ENCODE measurements at regions not wholly inside any gene's neighbourhood (a gene's known extent, or its start where the extent isn't known, plus 50 kb on each side); places are given as distances from the start of the nearest gene placed in this dataset.
A peak's percentile ranks its signal among the peaks of the same experiment; 100 is the strongest.

GRCh38 chr10:31675726-31676125 lies 252.9 kb downstream of the ARHGAP12 start:
- ATAC-seq (no peak), DNase-seq (ENCODE audit: low spot score) (no peak)
- TF ChIP-seq, protein P1, sequence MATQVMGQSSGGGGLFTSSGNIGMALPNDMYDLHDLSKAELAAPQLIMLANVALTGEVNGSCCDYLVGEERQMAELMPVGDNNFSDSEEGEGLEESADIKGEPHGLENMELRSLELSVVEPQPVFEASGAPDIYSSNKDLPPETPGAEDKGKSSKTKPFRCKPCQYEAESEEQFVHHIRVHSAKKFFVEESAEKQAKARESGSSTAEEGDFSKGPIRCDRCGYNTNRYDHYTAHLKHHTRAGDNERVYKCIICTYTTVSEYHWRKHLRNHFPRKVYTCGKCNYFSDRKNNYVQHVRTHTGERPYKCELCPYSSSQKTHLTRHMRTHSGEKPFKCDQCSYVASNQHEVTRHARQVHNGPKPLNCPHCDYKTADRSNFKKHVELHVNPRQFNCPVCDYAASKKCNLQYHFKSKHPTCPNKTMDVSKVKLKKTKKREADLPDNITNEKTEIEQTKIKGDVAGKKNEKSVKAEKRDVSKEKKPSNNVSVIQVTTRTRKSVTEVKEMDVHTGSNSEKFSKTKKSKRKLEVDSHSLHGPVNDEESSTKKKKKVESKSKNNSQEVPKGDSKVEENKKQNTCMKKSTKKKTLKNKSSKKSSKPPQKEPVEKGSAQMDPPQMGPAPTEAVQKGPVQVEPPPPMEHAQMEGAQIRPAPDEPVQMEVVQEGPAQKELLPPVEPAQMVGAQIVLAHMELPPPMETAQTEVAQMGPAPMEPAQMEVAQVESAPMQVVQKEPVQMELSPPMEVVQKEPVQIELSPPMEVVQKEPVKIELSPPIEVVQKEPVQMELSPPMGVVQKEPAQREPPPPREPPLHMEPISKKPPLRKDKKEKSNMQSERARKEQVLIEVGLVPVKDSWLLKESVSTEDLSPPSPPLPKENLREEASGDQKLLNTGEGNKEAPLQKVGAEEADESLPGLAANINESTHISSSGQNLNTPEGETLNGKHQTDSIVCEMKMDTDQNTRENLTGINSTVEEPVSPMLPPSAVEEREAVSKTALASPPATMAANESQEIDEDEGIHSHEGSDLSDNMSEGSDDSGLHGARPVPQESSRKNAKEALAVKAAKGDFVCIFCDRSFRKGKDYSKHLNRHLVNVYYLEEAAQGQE (IDR thresholded peaks at IDR 0.05; ENCODE audit: unreplicated experiment), result no peak
- TF ChIP-seq STAT1 (IDR thresholded peaks at IDR 0.05; ENCODE audit: unreplicated experiment) (no peak), ZNF331 (CRISPR knock-in tag; IDR thresholded peaks at IDR 0.05; ENCODE audit: low read depth) (peak; percentile 89)
- H3K27ac ChIP-seq (ENCODE audit: low read depth), result no peak overlapping the region
- Mint-ChIP-seq H3K27ac (no peak overlapping the region), H3K9me3 (peaks cover 57% of the 10 kb centered on the region), H3K4me3 (no peak overlapping the region), H3K27me3 (ENCODE audit: insufficient read depth, low read depth, poor library complexity) (peaks cover 1% of the 10 kb centered on the region), H3K4me1 (peaks cover 10% of the 10 kb centered on the region), H3K36me3 (ENCODE audit: low read depth) (peaks cover 35% of the 10 kb centered on the region)
- peaks cover 12% of the 10 kb centered on the region for H3K36me3 ChIP-seq (ENCODE audit: insufficient read depth)
- no peak overlapping the region for H2AFZ ChIP-seq
- no peak overlapping the region for H3K4me2 ChIP-seq
- no peaks in the 10 kb centered on the region for H3K79me2 ChIP-seq (replicated peaks; ENCODE audit: insufficient read depth)
- no peaks in the 10 kb centered on the region for H3K9me2 ChIP-seq (ENCODE audit: insufficient read depth)
- H3F3A ChIP-seq (replicated peaks; ENCODE audit: low read depth), result no peaks in the 10 kb centered on the region
- H3K4me3 ChIP-seq, result no peak overlapping the region
- no peaks in the 10 kb centered on the region for H3K27me3 ChIP-seq (ENCODE audit: insufficient read depth)
- no peaks in the 10 kb centered on the region for H4K20me1 ChIP-seq (replicated peaks; ENCODE audit: insufficient read depth)
- peaks cover 8% of the 10 kb centered on the region; the same call in 1 of the 2 replicates for H3K4me1 ChIP-seq (ENCODE audit: insufficient read depth)

GRCh38 chr10:31669357-31669756 lies 259.3 kb downstream of the ARHGAP12 start:
- H4K20me1 ChIP-seq (replicated peaks; ENCODE audit: insufficient read depth), result no peaks in the 10 kb centered on the region
- H3K36me3 ChIP-seq (ENCODE audit: insufficient read depth), result peaks cover 8% of the 10 kb centered on the region; the same call in 1 of the 2 replicates
- Mint-ChIP-seq H3K27me3 (ENCODE audit: insufficient read depth, low read depth, poor library complexity) (peaks cover 3% of the 10 kb centered on the region), H3K4me3 (no peak overlapping the region), H3K9me3 (peaks cover 32% of the 10 kb centered on the region), H3K4me1 (peaks cover 27% of the 10 kb centered on the region), H3K36me3 (ENCODE audit: low read depth) (peaks cover 20% of the 10 kb centered on the region), H3K27ac (no peak overlapping the region)
- H3K9me2 ChIP-seq (ENCODE audit: insufficient read depth), result peaks cover 4% of the 10 kb centered on the region; the same call in 1 of the 2 replicates
- no peaks in the 10 kb centered on the region for H3K79me2 ChIP-seq (replicated peaks; ENCODE audit: insufficient read depth)
- DNase-seq (ENCODE audit: low spot score), result no peak
- H3K27ac ChIP-seq (ENCODE audit: low read depth), result no peak overlapping the region
- H3K27me3 ChIP-seq (ENCODE audit: insufficient read depth), result no peaks in the 10 kb centered on the region
- no peak overlapping the region for H3K4me3 ChIP-seq
- no peak for ATAC-seq
- 0 out of 2 replicates have a peak, but pooled peaks cover 2% of the 10 kb centered on the region for H3F3A ChIP-seq (replicated peaks; ENCODE audit: low read depth)
- H3K4me1 ChIP-seq (ENCODE audit: insufficient read depth), result peaks cover 24% of the 10 kb centered on the region
- H2AFZ ChIP-seq, result no peak overlapping the region
- no peak overlapping the region for H3K4me2 ChIP-seq
- no peak for TF ChIP-seq NANOG (IDR thresholded peaks at IDR 0.05; ENCODE audit: borderline replicate concordance)
- TF ChIP-seq ETS1 (IDR thresholded peaks at IDR 0.05), result no peak
- TF ChIP-seq ZNF331 (CRISPR knock-in tag; IDR thresholded peaks at IDR 0.05; ENCODE audit: low read depth), result no peak
- TF ChIP-seq STAT1 (IDR thresholded peaks at IDR 0.05; ENCODE audit: unreplicated experiment), result no peak
- no peak for TF ChIP-seq ZNF114 (CRISPR knock-in tag; IDR thresholded peaks at IDR 0.05)
- no peak for TF ChIP-seq JUNB (IDR thresholded peaks at IDR 0.05; ENCODE audit: unreplicated experiment)
- TF ChIP-seq, protein P2, sequence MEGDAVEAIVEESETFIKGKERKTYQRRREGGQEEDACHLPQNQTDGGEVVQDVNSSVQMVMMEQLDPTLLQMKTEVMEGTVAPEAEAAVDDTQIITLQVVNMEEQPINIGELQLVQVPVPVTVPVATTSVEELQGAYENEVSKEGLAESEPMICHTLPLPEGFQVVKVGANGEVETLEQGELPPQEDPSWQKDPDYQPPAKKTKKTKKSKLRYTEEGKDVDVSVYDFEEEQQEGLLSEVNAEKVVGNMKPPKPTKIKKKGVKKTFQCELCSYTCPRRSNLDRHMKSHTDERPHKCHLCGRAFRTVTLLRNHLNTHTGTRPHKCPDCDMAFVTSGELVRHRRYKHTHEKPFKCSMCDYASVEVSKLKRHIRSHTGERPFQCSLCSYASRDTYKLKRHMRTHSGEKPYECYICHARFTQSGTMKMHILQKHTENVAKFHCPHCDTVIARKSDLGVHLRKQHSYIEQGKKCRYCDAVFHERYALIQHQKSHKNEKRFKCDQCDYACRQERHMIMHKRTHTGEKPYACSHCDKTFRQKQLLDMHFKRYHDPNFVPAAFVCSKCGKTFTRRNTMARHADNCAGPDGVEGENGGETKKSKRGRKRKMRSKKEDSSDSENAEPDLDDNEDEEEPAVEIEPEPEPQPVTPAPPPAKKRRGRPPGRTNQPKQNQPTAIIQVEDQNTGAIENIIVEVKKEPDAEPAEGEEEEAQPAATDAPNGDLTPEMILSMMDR (conservative IDR thresholded peaks at IDR 0.05; ENCODE audit: low read depth in 2 of 2), result no peak
- TF ChIP-seq, protein P1 (IDR thresholded peaks at IDR 0.05; ENCODE audit: unreplicated experiment), result no peak
- no peak for TF ChIP-seq EZH2 (IDR thresholded peaks at IDR 0.05; ENCODE audit: low read depth, unreplicated experiment)
- TF ChIP-seq POLR2AphosphoS5 (IDR thresholded peaks at IDR 0.05; ENCODE audit: low read depth), result no peak
- TF ChIP-seq EZH2phosphoT487 (IDR thresholded peaks at IDR 0.05; ENCODE audit: unreplicated experiment), result no peak

Data from GM23338 (cell line).